Mucosa of descending colon (tissue), 3 donors: ENCODE measurements at regions not wholly inside any gene's neighbourhood (a gene's known extent, or its start where the extent isn't known, plus 50 kb on each side); places are given as distances from the start of the nearest gene placed in this dataset.

Experiments used
- ATAC-seq: fragments of 200-7000 bp; cut with Tn5 transposase; one replicate; pipeline ENCODE4 v1.9.1; 2020; ENCODE audit warnings: mild to moderate bottlenecking, moderate library complexity
- DNase-seq, 3 donors: peaks; one replicate each; pipeline ENCODE4 v3.0.0-alpha.2; 2020
- H3K36me3 ChIP-seq: fragments of 200-600 bp; one replicate; pipeline ENCODE4 v1.8.0; 2021; ENCODE audit warnings: low read depth, mild to moderate bottlenecking
- H3K4me1 ChIP-seq: fragments of 200-600 bp; one replicate; pipeline ENCODE4 v1.8.0; 2021; ENCODE audit warnings: low read depth, mild to moderate bottlenecking
- H3K4me3 ChIP-seq: fragments of 200-600 bp; one replicate; pipeline ENCODE4 v1.8.0; 2021; ENCODE audit warnings: mild to moderate bottlenecking
- H3K9me3 ChIP-seq: fragments of 200-600 bp; one replicate; pipeline ENCODE4 v1.8.0; 2021; ENCODE audit warnings: mild to moderate bottlenecking
- CTCF ChIP-seq: fragments of 200-600 bp; IDR thresholded peaks from one replicate; pipeline ENCODE4 v1.8.0; 2022; ENCODE audit warnings: antibody characterized with exemption, mild to moderate bottlenecking
- intact Hi-C, 2 donors: fragments of 100-400 bp; cut with DNase I in 1 of 2; cut with micrococcal nuclease in 1 of 2; formaldehyde crosslinking; loops; one replicate each; pipeline versions ENCODE4 v1.11.0 to v1.11.1; 2022; cut with DNase I, micrococcal nuclease
- donor health status: DM: no; HTN: no; CAD: no; lungs with moderate emphysema.
- donor health status: DM: no; HTN: no; CAD: no.
- donor health status: DM: no; HTN: yes; CAD: no.

- DNase-seq (no peak), ATAC-seq (no peak)
- TF ChIP-seq CTCF = no peak
- H3K4me3 ChIP-seq = no peak overlapping the region
- H3K4me1 ChIP-seq = no peaks in the 10 kb centered on the region
- intact Hi-C loops = no loop called here
- no peaks in the 10 kb centered on the region for H3K36me3 ChIP-seq
- no peaks in the 10 kb centered on the region for H3K9me3 ChIP-seq
Measured at GRCh38 chr10:43881657-43882056, 233.0 kb upstream of the ZNF32 start.

- intact Hi-C loops = no loop called here
- H3K9me3 ChIP-seq = no peaks in the 10 kb centered on the region
- no peak overlapping the region for H3K4me3 ChIP-seq
- no peak for TF ChIP-seq CTCF
- H3K36me3 ChIP-seq = no peaks in the 10 kb centered on the region
- no peaks in the 10 kb centered on the region for H3K4me1 ChIP-seq
- DNase-seq = no peak
- no peak for ATAC-seq
Measured at GRCh38 chr10:43880160-43880559, 231.5 kb upstream of the ZNF32 start.

- Histone ChIP-seq H3K36me3 (no peaks in the 10 kb centered on the region), H3K4me3 (no peak overlapping the region), H3K9me3 (no peaks in the 10 kb centered on the region), H3K4me1 (no peaks in the 10 kb centered on the region)
- TF ChIP-seq CTCF = no peak
- DNase-seq = no peak
- ATAC-seq = no peak
- intact Hi-C loops = no loop called here
Measured at GRCh38 chr10:43879742-43880141, 231.1 kb upstream of the ZNF32 start.

GRCh38 chr10:43879162-43879561 is 230.5 kb upstream of the ZNF32 start:
- H3K4me3 ChIP-seq = no peak overlapping the region
- H3K4me1 ChIP-seq = no peaks in the 10 kb centered on the region
- no peak for TF ChIP-seq CTCF
- ATAC-seq (no peak), DNase-seq (no peak)
- no peaks in the 10 kb centered on the region for H3K36me3 ChIP-seq
- intact Hi-C loops = no loop called here
- H3K9me3 ChIP-seq = no peaks in the 10 kb centered on the region

DNA sequence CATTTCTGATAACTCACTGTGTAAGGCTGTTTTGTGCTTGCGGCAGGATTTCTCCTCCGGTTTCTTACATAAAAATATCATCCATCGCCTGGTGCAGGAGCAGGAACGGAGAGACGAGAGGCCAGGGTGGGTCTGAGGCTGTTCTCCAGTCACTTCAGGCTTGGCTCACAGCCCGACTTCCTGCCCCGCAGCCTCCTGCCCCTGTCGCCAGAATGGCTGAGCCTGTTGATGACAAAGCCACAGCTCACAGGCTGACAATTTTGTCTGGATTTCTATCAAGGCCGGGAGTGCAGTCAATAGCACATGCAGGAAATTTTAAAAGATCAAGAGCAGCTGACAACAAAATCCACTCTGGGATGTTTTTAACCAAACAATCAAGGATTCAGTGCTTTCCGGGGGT is 229.7 kb upstream of the ZNF32 start:
- no peak for TF ChIP-seq CTCF
- H3K4me1 ChIP-seq = no peaks in the 10 kb centered on the region
- ATAC-seq (no peak), DNase-seq (no peak)
- H3K9me3 ChIP-seq = no peaks in the 10 kb centered on the region
- no peak overlapping the region for H3K4me3 ChIP-seq
- intact Hi-C loops = no loop called here
- H3K36me3 ChIP-seq = no peaks in the 10 kb centered on the region

DNA sequence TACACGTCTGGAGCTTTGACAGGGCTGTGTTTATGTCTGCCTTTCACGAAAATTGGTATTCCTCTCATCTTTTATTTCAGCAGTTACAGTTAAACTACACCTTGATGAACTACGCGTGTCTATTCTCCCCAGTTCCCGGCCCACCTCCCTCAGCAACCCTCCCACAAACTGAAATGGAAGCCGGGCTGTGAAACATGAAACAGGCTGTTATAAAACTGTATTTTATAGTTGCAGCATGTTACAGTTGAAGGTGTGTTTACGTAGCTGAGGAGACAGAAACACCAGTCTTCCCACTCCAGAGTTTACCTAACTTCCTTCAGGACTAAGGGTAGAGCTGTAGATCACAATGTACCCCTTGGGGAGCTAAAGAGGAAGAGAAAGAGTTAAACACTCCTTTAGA is 228.3 kb upstream of the ZNF32 start:
- Histone ChIP-seq H3K36me3 (no peaks in the 10 kb centered on the region), H3K9me3 (no peaks in the 10 kb centered on the region), H3K4me1 (no peaks in the 10 kb centered on the region), H3K4me3 (no peak overlapping the region)
- no peak for TF ChIP-seq CTCF
- ATAC-seq (peak; percentile 59), DNase-seq (no peak)
- intact Hi-C loops = no loop called here
